ENCODE measurements at regions not wholly inside any gene's neighbourhood (a gene's known extent, or its start where the extent isn't known, plus 50 kb on each side); places are given as distances from the start of the nearest gene placed in this dataset.

- no peak for DNase-seq (ENCODE audit: low read depth in 2 of 2)
These were observed 96.7 kb upstream of the SSTR1 start for GRCh38 chr14:38111046-38111445.

GRCh38 chr14:38113546-38113945, 94.2 kb upstream of the SSTR1 start:
- DNase-seq (ENCODE audit: low read depth in 2 of 2): no peak

GRCh38 chr14:38116895-38117294, 90.8 kb upstream of the SSTR1 start:
- no peak for DNase-seq (ENCODE audit: low read depth in 2 of 2)

- DNase-seq (ENCODE audit: low read depth in 2 of 2): no peak
These were observed 87.6 kb upstream of the SSTR1 start for GRCh38 chr14:38120109-38120508.

GRCh38 chr14:38121320-38122020, 86.2 kb upstream of the SSTR1 start:
- DNase-seq (ENCODE audit: low read depth in 2 of 2): no peak

- no peak for DNase-seq (ENCODE audit: low read depth in 2 of 2)
These were observed 85.5 kb upstream of the SSTR1 start for GRCh38 chr14:38122241-38122640.

- DNase-seq (ENCODE audit: low read depth in 2 of 2): no peak
These were observed 83.2 kb upstream of the SSTR1 start for GRCh38 chr14:38124506-38124905.

- DNase-seq (ENCODE audit: low read depth in 2 of 2): no peak
These were observed 82.1 kb upstream of the SSTR1 start for GRCh38 chr14:38125481-38126037.

- no peak for DNase-seq (ENCODE audit: low read depth in 2 of 2)
These were observed 80.3 kb upstream of the SSTR1 start for GRCh38 chr14:38127356-38127755.

- DNase-seq (ENCODE audit: low read depth in 2 of 2): no peak
These were observed 79.9 kb upstream of the SSTR1 start for GRCh38 chr14:38127784-38128183.

GRCh38 chr14:38128640-38129039, 79.1 kb upstream of the SSTR1 start:
- DNase-seq (ENCODE audit: low read depth in 2 of 2): no peak

GRCh38 chr14:38129192-38129591, 78.5 kb upstream of the SSTR1 start:
- no peak for DNase-seq (ENCODE audit: low read depth in 2 of 2)

GRCh38 chr14:38129705-38130104, 78.0 kb upstream of the SSTR1 start:
- DNase-seq (ENCODE audit: low read depth in 2 of 2): no peak

GRCh38 chr14:38134416-38135030, 73.2 kb upstream of the SSTR1 start:
- DNase-seq (ENCODE audit: low read depth in 2 of 2): no peak

- no peak for DNase-seq (ENCODE audit: low read depth in 2 of 2)
These were observed 72.4 kb upstream of the SSTR1 start for GRCh38 chr14:38135106-38135867.

GRCh38 chr14:38137005-38137404, 70.7 kb upstream of the SSTR1 start:
- no peak for DNase-seq (ENCODE audit: low read depth in 2 of 2)

- DNase-seq (ENCODE audit: low read depth in 2 of 2): no peak
These were observed 69.1 kb upstream of the SSTR1 start for GRCh38 chr14:38138473-38139138.

GRCh38 chr14:38139926-38140325, 67.8 kb upstream of the SSTR1 start:
- no peak for DNase-seq (ENCODE audit: low read depth in 2 of 2)

- DNase-seq (ENCODE audit: low read depth in 2 of 2): no peak
These were observed 64.5 kb upstream of the SSTR1 start for GRCh38 chr14:38143170-38143569.

- DNase-seq (ENCODE audit: low read depth in 2 of 2): no peak
These were observed 63.8 kb upstream of the SSTR1 start for GRCh38 chr14:38143659-38144505.

GRCh38 chr14:38145142-38145541, 62.6 kb upstream of the SSTR1 start:
- no peak for DNase-seq (ENCODE audit: low read depth in 2 of 2)
